ENCODE measurements at regions not wholly inside any gene's neighbourhood (a gene's known extent, or its start where the extent isn't known, plus 50 kb on each side); places are given as distances from the start of the nearest gene placed in this dataset.

DNA sequence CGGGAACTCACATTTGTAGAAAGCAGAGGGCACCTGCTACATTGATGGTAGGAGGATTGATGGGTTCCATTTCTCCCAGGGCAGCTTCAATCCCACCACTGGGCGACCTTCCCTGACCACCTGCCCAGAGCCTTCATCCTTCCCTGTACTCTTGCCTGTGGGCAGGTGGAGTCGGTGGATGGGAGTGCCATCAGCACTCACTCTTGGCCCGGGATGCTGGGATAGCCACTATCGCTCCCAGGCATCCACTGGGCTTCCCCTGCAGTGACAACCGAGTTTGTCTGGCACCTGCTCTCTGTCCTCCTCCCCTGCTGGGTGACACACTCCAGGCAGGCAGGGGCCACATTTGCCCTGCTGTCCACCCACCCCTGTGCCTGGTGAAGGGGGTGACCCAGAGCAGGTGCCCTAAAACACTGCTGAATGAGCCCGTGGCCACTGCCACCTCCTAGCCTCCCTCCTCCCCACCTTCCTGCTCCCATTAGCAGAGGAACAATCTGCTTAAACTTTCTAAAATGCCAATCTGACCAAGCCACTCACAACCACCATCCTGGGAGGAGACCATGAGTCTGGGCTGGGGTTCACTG is 604.7 kb downstream of the TBC1D22A start:
- H2AFZ ChIP-seq (ENCODE audit: low read length): no peak overlapping the region
- H3K36me3 ChIP-seq (replicated peaks in 1 of 2; ENCODE audit: control insufficient read depth in 1 of 2, insufficient read depth in 2 of 2, low read length in 2 of 2): no peaks in the 10 kb centered on the region
- H3K27me3 ChIP-seq (ENCODE audit: control insufficient read depth in 1 of 2, insufficient read depth in 2 of 2, low read length in 2 of 2): peaks cover 5 to 48% of the 10 kb centered on the region in 2 experiments; a peak in 3 of 5 replicates
- H3K9ac ChIP-seq (ENCODE audit: insufficient read depth, low read depth, low read length): no peak overlapping the region
- no peak overlapping the region for H3K4me2 ChIP-seq (ENCODE audit: low read depth, low read length)
- H3K4me3 ChIP-seq (replicated peaks in 1 of 3; ENCODE audit: insufficient read depth in 1 of 3, low read depth in 2 of 3, low read length in 3 of 3): no peak overlapping the region
- ChIA-PET CTCF (ENCODE audit: low intra/inter-chr PET ratio, low total read pairs) (no interaction called here), POLR2A (no interaction called here)
- no peaks in the 10 kb centered on the region for H3K4me1 ChIP-seq (ENCODE audit: insufficient read depth, low read length)
- H3K79me2 ChIP-seq (ENCODE audit: insufficient read depth, low read length): no peaks in the 10 kb centered on the region
- peaks cover 4% of the 10 kb centered on the region; the same call in 1 of the 2 replicates for H3K9me3 ChIP-seq (ENCODE audit: low read length)
- in situ Hi-C loops (cut with HindIII; ENCODE audit: extremely low pct_ligation_motif_present, low pct_unique_long_range_greater_than_20kb) (no loop called here), intact Hi-C loops (cut with micrococcal nuclease; ENCODE audit: unreplicated experiment) (no loop called here)
- no peaks in the 10 kb centered on the region for H4K20me1 ChIP-seq (ENCODE audit: insufficient read depth, low read length)
- 0% methylated on average over 4 of the region's 7 CpGs for WGBS (ENCODE audit: low lambda C conversion rate)
- TF ChIP-seq, protein P1, sequence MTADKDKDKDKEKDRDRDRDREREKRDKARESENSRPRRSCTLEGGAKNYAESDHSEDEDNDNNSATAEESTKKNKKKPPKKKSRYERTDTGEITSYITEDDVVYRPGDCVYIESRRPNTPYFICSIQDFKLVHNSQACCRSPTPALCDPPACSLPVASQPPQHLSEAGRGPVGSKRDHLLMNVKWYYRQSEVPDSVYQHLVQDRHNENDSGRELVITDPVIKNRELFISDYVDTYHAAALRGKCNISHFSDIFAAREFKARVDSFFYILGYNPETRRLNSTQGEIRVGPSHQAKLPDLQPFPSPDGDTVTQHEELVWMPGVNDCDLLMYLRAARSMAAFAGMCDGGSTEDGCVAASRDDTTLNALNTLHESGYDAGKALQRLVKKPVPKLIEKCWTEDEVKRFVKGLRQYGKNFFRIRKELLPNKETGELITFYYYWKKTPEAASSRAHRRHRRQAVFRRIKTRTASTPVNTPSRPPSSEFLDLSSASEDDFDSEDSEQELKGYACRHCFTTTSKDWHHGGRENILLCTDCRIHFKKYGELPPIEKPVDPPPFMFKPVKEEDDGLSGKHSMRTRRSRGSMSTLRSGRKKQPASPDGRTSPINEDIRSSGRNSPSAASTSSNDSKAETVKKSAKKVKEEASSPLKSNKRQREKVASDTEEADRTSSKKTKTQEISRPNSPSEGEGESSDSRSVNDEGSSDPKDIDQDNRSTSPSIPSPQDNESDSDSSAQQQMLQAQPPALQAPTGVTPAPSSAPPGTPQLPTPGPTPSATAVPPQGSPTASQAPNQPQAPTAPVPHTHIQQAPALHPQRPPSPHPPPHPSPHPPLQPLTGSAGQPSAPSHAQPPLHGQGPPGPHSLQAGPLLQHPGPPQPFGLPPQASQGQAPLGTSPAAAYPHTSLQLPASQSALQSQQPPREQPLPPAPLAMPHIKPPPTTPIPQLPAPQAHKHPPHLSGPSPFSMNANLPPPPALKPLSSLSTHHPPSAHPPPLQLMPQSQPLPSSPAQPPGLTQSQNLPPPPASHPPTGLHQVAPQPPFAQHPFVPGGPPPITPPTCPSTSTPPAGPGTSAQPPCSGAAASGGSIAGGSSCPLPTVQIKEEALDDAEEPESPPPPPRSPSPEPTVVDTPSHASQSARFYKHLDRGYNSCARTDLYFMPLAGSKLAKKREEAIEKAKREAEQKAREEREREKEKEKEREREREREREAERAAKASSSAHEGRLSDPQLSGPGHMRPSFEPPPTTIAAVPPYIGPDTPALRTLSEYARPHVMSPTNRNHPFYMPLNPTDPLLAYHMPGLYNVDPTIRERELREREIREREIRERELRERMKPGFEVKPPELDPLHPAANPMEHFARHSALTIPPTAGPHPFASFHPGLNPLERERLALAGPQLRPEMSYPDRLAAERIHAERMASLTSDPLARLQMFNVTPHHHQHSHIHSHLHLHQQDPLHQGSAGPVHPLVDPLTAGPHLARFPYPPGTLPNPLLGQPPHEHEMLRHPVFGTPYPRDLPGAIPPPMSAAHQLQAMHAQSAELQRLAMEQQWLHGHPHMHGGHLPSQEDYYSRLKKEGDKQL (CRISPR knock-in tag; IDR thresholded peaks at IDR 0.05; ENCODE audit: low read depth): no peak
- TF ChIP-seq SOX13 (IDR thresholded peaks at IDR 0.05): no peak
- TF ChIP-seq SOX13 (CRISPR knock-in tag; conservative IDR thresholded peaks at IDR 0.05 in 1 of 2, IDR thresholded peaks at IDR 0.05 in 1 of 2): no peak
- no peak for TF ChIP-seq CENPX (CRISPR knock-in tag; IDR thresholded peaks at IDR 0.05)
- no peak for TF ChIP-seq ZFP62 (CRISPR knock-in tag; IDR thresholded peaks at IDR 0.05)
- no peak for TF ChIP-seq ZNF468 (CRISPR knock-in tag; IDR thresholded peaks at IDR 0.05)
- no peak for TF ChIP-seq ZNF746 (CRISPR knock-in tag; IDR thresholded peaks at IDR 0.05)
- TF ChIP-seq, protein P2, sequence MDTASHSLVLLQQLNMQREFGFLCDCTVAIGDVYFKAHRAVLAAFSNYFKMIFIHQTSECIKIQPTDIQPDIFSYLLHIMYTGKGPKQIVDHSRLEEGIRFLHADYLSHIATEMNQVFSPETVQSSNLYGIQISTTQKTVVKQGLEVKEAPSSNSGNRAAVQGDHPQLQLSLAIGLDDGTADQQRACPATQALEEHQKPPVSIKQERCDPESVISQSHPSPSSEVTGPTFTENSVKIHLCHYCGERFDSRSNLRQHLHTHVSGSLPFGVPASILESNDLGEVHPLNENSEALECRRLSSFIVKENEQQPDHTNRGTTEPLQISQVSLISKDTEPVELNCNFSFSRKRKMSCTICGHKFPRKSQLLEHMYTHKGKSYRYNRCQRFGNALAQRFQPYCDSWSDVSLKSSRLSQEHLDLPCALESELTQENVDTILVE (CRISPR knock-in tag; IDR thresholded peaks at IDR 0.05): no peak
- TF ChIP-seq STAT5B (CRISPR knock-in tag; IDR thresholded peaks at IDR 0.05): no peak
- no peak for TF ChIP-seq ZFP82 (CRISPR knock-in tag; IDR thresholded peaks at IDR 0.05; ENCODE audit: borderline replicate concordance)
- no peak for TF ChIP-seq CREB1 (IDR thresholded peaks at IDR 0.05)
- no peak for TF ChIP-seq CREB1 (CRISPR knock-in tag; IDR thresholded peaks at IDR 0.05)
- TF ChIP-seq ZNF501 (CRISPR knock-in tag; IDR thresholded peaks at IDR 0.05): no peak
- no TSS peak for BruUV-seq (replicated peaks)
- FAIRE-seq (no peak), ATAC-seq (no peak), DNase-seq (ENCODE audit: low spot score) (no peak)
- H3K27ac ChIP-seq (ENCODE audit: extremely low read length, insufficient read depth, low read length): no peak overlapping the region

All from HepG2 (cell line).